IPS-NIHi7 (cell line): ENCODE measurements at regions not wholly inside any gene's neighbourhood (a gene's known extent, or its start where the extent isn't known, plus 50 kb on each side); places are given as distances from the start of the nearest gene placed in this dataset.
A peak's percentile ranks its signal among the peaks of the same experiment; 100 is the strongest.
"Not testable (repeated sequence)": the region's sequence is repeated elsewhere in the genome, so short reads cannot be mapped to it uniquely, and the experiment has no call there.

ENCODE experiments used
- DNase-seq: peaks from one replicate; pipeline ENCODE4 v3.0.0; 2012; ENCODE audit warnings: mixed read lengths; ENCODE audit errors: extremely low spot score

- peak; percentile 72 for DNase-seq
Measured at GRCh38 chr15:93362203-93362602, 273.2 kb upstream of the RGMA start.

GRCh38 chr15:93361703-93362102, 272.7 kb upstream of the RGMA start:
- no peak for DNase-seq

DNA sequence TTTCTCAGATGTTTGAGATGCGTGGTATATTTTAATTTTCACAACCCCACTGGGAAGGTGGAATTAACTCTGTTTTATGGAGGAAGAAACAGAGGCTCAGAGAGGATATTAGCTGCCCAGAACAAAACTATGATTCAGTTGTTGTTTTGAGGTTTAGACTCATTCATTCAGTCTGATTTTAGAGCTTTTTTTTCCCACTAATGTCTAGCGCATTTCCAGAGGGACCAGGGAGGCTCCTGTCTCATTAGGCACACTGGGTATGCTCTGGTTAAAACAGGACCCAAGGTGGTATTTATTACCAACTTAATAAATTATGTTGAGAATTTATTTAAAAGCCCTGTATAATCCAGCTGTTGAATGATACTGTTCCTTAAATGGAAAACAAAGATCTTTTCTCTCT, 272.0 kb upstream of the RGMA start:
- DNase-seq: no peak

DNA sequence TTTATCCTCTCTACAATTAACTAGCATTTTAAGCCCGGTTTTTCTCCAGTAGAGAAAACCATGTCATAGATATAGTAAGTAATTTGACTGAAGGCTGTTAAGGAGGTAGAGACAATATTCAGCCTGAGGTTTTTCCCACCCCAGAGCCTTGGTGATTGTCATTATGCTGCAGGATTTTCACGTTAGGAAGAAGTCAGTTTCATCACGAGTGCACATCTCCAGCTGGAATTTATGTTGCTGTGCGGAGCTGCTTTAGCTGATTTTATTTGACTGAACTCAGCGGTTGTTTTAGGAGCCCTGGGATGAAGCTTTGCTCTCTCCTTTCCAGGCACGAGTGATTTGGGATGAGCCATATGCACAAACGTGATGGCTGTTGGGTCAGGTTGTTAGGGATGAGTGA, 271.3 kb upstream of the RGMA start:
- no peak for DNase-seq

DNA sequence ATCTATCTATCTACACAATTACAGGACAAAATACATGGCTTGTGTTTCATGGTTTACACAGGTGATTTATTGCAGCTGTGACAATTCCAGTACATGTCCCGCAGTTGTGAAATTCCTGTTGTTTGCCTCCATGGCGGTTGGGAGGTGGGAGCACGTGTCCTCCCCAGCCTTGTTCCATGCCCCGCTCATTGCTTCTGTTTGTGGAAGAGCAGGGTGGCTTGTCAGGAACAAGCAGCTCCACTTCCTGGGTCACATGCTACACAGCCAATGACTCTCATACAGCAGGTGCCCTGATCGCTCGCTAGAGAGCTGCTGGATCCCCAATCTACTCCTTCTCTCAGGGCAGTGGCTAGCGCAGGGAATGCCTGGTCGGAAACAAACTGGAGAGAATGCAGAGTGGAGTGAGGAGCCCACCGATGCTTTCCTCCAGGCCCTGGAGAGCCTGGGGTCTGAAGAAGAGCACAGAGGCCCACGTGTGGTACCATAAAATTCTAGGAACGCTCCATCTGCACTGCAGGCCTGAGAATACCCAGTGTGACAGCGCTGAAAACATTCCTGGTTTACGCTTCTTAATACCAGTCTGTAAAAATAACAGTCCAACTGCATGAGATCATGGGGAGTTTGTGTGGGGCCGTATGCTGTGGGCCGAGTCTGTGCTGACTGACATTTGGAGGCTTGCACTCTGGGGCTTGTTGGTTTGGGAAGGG, 270.6 kb upstream of the RGMA start:
- DNase-seq: no peak

- no peak for DNase-seq
Measured at GRCh38 chr15:93359060-93359408, 270.0 kb upstream of the RGMA start.

DNA sequence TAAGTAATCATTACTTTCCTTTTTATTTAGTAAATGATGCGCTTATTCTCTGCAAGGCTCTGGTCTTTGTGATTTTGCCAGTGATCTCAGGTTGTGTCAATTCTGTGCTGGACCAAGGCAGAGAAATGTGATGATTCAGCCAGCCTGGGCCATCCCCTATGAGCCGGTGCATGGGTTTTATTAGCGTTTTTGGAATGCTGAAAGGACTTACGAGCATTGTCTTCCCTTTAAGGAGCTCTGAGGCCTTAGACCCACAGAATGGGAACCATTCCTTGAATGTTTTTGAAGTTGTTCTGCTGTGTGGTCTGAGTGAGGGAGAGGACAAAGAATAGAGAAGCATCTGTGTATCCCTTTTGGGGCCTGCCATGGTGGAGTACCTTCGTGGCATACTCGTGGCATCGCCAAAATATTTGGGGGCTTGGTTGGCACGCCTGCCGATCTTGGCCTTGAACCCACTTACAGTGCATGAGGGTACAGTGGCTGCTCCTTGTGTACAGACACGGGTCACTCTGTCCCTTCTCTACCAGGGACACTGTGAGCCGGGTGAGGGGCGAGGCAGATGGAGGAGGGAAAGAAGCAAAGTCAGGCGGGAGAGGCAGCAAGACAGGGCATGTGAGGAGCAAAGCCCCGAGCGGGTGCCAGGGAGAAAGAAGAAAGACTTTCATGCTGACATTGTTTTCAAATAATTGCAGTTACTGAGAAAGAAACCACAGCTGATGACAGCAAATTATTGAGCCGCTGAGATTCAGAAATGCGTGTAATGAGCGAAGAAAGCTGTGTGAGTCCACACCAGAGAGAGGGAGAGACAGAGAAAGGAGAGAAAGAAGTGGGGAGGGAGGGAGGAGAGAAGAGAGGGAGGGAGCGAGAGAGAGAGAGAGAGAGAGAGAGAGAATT, 269.4 kb upstream of the RGMA start:
- DNase-seq: no peak

GRCh38 chr15:93348711-93349545, 259.9 kb upstream of the RGMA start:
- DNase-seq: no peak

DNA sequence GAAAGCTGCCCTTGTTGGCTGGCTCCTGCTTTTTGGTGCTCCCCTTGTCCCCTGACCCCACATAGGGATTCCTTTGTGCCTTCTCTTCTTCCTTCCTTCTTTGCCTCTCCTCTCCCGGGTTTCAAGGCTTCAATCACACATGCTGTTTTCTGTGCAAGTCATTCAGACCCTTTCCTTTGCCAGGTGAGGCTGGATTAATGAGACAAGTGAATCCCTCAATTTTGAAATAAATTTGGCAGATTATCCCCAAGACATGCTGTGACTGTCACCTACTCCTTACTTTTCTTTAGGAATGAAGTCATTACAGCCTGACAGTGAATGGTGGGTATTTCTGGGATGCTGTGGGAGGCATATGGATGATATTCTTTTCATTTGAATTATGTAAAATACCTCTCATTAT, 259.0 kb upstream of the RGMA start:
- no peak for DNase-seq

DNA sequence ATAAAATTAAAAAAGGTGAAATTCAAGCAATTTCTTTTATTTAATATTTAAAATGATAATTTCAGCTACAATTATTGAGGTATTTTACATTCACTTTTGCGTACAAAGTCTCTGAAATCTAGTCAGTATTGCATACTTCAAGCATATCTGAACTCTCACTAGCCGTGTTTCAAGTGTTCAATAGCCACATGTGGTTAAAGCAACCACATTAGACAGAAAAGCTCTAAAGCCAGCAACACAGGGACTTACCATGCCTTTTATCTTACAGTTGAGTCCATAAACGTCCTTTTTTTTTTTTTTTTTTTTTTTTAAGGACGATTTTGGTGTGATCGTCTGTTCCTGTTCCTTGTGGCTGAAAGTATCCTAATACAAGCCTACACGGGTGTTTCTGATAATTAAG, 257.0 kb upstream of the RGMA start:
- DNase-seq: no peak

GRCh38 chr15:93343402-93343801, 254.4 kb upstream of the RGMA start:
- not testable (repeated sequence) for DNase-seq

- DNase-seq: no peak
Measured at GRCh38 chr15:93341164-93341563, 252.2 kb upstream of the RGMA start.

DNA sequence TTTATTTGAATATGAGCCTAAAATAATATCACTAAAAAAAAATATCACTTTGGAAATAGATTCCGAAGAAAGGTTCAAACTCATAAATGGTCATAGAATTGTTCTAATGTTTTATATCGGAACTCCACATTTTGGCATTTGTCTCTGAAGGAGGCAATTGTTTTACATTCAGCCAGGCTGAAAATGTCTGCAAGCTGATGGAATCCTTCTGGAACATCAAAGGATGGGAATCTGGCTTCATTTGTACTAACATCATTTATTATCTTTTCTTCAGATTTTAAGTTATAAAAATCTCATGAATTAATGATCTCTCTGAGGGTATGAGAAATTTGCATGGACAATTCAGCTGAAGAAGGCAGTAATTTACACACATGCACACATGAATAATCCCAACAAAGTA, 251.4 kb upstream of the RGMA start:
- no peak for DNase-seq

- DNase-seq: peak; percentile 52
Measured at GRCh38 chr15:93333796-93334195, 244.8 kb upstream of the RGMA start.

DNA sequence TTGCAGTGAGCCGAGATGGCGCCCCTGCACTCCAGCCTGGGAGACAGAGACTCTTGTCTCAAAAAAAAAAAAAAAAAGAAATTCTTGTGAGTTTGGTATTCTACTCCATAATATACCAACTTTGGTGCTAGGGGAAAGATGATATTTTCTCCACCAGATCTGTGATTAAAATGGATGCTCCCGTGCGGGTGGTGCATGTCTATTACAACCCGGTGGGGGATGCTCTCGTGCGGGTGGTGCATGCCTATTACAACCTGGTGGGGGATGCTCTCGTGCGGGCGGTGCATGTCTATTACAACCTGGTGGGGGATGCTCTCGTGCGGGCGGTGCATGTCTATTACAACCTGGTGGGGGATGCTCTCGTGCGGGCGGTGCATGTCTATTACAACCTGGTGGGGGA, 244.1 kb upstream of the RGMA start:
- not testable (repeated sequence) for DNase-seq

DNA sequence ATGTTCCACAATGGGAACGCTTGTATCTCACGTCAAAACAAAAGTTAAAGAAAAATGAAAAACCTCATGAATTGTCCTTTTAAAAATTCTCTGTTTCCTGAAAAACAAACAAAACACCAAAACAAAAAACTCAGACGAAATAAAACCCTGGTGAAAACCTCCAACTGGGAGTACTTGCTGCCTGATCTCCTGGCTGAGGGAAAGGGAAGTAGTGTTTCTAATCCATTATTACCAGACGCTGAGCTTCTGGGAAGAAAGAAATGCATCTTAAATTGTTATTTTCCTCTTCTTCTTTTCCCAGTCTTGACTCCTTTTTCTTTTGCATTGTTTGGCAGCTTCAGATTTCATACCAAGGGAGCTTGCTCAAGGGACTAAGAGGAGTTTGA, 243.2 kb upstream of the RGMA start:
- DNase-seq: no peak

GRCh38 chr15:93331545-93332167, 242.6 kb upstream of the RGMA start:
- peak; percentile 69 for DNase-seq

DNA sequence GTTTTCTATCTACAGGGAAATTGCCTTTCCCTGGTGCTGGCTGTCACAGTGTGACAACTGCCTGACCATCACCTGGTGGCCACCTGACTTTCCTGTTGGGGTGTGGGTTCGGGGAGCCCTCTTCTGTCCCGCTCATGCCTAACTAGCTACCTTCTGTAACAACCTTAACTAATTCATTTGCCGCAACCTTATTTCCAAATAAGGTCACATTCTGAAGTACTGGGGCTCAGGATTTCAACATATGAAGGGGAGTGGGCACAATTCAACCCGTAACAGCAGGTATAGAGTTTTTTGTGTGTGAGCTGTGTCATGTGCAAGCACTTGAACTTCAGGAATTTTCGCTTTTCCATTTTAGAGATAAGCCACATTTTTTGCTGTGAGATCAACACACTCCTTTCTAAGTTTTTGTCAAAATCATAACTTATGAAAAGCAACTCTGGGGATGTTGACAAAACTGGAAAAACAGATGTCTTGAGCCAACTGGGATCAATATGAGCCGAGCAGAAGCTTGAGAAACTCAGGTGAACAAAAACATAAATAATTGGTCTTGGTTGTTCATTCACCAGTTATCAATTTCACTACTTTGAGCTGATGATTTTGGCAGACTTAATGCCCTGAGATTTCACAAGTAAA, 242.0 kb upstream of the RGMA start:
- DNase-seq: no peak

DNA sequence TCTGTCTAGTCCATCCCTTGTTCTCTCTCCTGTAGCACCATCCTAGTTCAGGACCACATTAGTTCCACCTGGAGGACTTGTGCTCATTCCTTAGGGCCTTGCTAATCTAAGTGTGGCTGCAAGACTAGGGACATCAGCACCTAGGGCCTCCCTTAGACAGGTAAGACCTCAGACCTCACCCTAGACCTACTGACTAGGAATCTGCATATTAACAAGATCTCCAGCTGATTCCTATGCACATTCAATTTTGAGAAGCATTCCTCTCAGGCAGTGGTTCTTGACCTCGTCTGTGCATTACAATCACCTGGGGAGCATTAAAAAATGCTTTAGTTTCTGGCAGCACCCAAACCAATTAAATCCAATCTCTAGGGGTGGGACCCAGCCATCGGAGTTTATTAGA, 238.4 kb upstream of the RGMA start:
- DNase-seq: no peak

DNA sequence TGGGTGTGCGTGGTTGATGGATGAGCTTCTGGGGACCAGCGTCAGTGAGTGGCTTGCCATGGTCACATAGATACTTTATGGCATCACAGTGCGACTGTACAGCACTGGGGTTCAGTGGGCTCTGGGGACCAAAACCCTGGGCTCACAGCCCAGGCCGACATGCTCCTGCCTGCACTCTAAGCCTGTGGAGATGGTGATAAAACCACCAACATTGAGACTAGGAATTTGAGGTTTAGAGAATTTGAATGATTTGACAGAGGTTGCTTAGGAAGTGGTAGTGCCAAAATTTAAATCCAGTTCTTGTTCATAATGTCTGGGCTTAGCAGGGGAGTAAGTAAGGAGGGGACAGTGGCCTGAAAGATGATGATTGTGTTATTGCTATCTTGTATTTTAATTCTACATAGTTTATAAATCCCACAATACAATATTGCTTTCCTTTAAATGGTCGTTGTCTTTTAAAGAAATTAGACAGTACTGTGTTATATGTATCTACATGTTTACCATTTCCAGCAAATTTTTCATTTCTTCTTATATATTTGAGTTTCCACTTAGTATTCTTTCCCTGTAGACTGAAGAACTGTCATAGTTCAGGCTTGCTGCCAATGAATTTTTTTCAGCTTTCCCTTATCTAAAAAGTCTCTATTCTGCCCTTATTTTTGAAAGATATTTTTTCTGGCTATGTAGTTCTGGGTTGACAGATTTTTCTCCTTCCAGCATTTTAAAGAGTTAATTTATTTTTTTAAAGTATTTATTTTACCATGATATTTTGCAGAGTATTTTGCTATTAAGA, 235.4 kb upstream of the RGMA start:
- no peak for DNase-seq

DNA sequence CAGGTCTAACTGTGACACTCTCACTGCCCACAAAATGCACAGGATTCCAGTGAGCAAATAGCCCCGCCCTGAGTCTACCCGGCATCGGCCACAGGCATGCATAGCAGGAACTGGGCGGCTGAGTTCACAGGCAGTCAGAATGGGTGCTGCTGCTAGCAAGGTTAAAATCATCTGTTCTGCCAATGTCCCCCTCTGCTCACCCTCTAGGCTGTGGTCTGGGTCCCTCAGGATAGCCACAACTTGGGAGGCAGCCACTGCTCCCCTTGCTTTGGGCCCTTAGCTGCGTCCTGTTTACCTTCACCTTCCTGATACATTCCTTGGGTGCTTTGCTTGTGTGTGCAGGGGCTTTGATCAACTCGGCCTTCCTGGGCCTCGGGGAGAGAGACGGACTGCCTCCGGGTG, 232.9 kb upstream of the RGMA start:
- DNase-seq: no peak
